ENCODE measurements at regions not wholly inside any gene's neighbourhood (a gene's known extent, or its start where the extent isn't known, plus 50 kb on each side); places are given as distances from the start of the nearest gene placed in this dataset.

- H3K27me3 ChIP-seq (ENCODE audit: control insufficient read depth, insufficient read depth, low read length), result no peaks in the 10 kb centered on the region
- no peak for TF ChIP-seq CTCF (IDR thresholded peaks at IDR 0.05; ENCODE audit: insufficient read depth, low read depth, low read length)
- ChIA-PET POLR2A (no interaction called here), CTCF (no interaction called here)
- no peaks in the 10 kb centered on the region for H3K36me3 ChIP-seq (ENCODE audit: control insufficient read depth, insufficient read depth, low read length)
- DNase-seq (ENCODE audit: low read depth), result no peak
- no peak overlapping the region for H3K4me3 ChIP-seq (ENCODE audit: low read depth, low read length)
Measured at GRCh38 chr1:78348496-78349284, 142.1 kb upstream of the PTGFR start.

GRCh38 chr1:78351551-78352216 is 139.1 kb upstream of the PTGFR start:
- CTCF ChIA-PET, result no interaction called here
- no peak for DNase-seq (ENCODE audit: low read depth)
- TF ChIP-seq CTCF (IDR thresholded peaks at IDR 0.05; ENCODE audit: insufficient read depth, low read depth, low read length), result no peak
- Histone ChIP-seq H3K36me3 (ENCODE audit: control insufficient read depth, insufficient read depth, low read length) (no peaks in the 10 kb centered on the region), H3K27me3 (ENCODE audit: control insufficient read depth, insufficient read depth, low read length) (no peaks in the 10 kb centered on the region), H3K4me3 (ENCODE audit: low read depth, low read length) (no peak overlapping the region)
- POLR2A ChIA-PET, result no interaction called here

GRCh38 chr1:78355656-78356055 is 135.1 kb upstream of the PTGFR start:
- no peak for DNase-seq (ENCODE audit: low read depth)
- no peaks in the 10 kb centered on the region for H3K36me3 ChIP-seq (ENCODE audit: control insufficient read depth, insufficient read depth, low read length)
- H3K27me3 ChIP-seq (ENCODE audit: control insufficient read depth, insufficient read depth, low read length), result no peaks in the 10 kb centered on the region
- ChIA-PET CTCF (interaction anchor here (1.8 to 2.0 kb wide), 2 partner anchors 10 to 14 kb away, joined by 4 to 5 read pairs; no protein-coding TSS in a partner anchor), POLR2A (interaction anchor here (0.7 kb wide), 1 partner anchor 77 kb away, joined by 3 read pairs; no protein-coding TSS in a partner anchor)
- no peak for TF ChIP-seq CTCF (IDR thresholded peaks at IDR 0.05; ENCODE audit: insufficient read depth, low read depth, low read length)
- H3K4me3 ChIP-seq (ENCODE audit: low read depth, low read length), result no peak overlapping the region

GRCh38 chr1:78358165-78358564 is 132.6 kb upstream of the PTGFR start:
- no peak for DNase-seq (ENCODE audit: low read depth)
- CTCF ChIA-PET, result no interaction called here
- Histone ChIP-seq H3K4me3 (ENCODE audit: low read depth, low read length) (no peak overlapping the region), H3K36me3 (ENCODE audit: control insufficient read depth, insufficient read depth, low read length) (no peaks in the 10 kb centered on the region), H3K27me3 (ENCODE audit: control insufficient read depth, insufficient read depth, low read length) (no peaks in the 10 kb centered on the region)
- POLR2A ChIA-PET, result no interaction called here
- no peak for TF ChIP-seq CTCF (IDR thresholded peaks at IDR 0.05; ENCODE audit: insufficient read depth, low read depth, low read length)

- DNase-seq (ENCODE audit: low read depth), result no peak
- Histone ChIP-seq H3K27me3 (ENCODE audit: control insufficient read depth, insufficient read depth, low read length) (no peaks in the 10 kb centered on the region), H3K4me3 (ENCODE audit: low read depth, low read length) (no peak overlapping the region), H3K36me3 (ENCODE audit: control insufficient read depth, insufficient read depth, low read length) (no peaks in the 10 kb centered on the region)
- POLR2A ChIA-PET, result no interaction called here
- CTCF ChIA-PET, result interaction anchor here (1.1 kb wide), 1 partner anchor 43 kb away, joined by 3 read pairs; no protein-coding TSS in a partner anchor
- no peak for TF ChIP-seq CTCF (IDR thresholded peaks at IDR 0.05; ENCODE audit: insufficient read depth, low read depth, low read length)
Measured at GRCh38 chr1:78359666-78360065, 131.1 kb upstream of the PTGFR start.

All from BJ (cell line).